HepG2 (cell line): ENCODE measurements at regions not wholly inside any gene's neighbourhood (a gene's known extent, or its start where the extent isn't known, plus 50 kb on each side); places are given as distances from the start of the nearest gene placed in this dataset.

Source experiments
- ATAC-seq: fragments of 200-7000 bp; cut with Tn5 transposase; 3 replicates; pipeline ENCODE4 v1.9.1; 2020; ENCODE audit warnings: mild to moderate bottlenecking, moderate library complexity
- BruUV-seq: library from RNA; stranded (reverse); fragments of 400-500 nt; replicated peaks from 2 replicates; lab custom pipeline; 2021; lab: Mats Ljungman, UMichigan
- CTCF ChIA-PET: fragments of 300-600 bp; formaldehyde crosslinking; extraction: SDS; loops from one replicate; lab custom pipeline; 2021; ENCODE audit warnings: low total read pairs, inconsistent platforms, low intra/inter-chr PET ratio; lab: Yijun Ruan, JAX
- POLR2A ChIA-PET: fragments of 350-600 bp; sonication (Branson Sonifier 250); formaldehyde crosslinking; loops from one replicate; lab custom pipeline; 2020; ENCODE audit warnings: antibody characterized with exemption, inconsistent platforms; lab: Yijun Ruan, JAX
- DNase-seq: peaks from one replicate; pipeline ENCODE4 v3.0.0-alpha.2; 2015; ENCODE audit warnings: low spot score
- FAIRE-seq: peaks from 3 replicates; lab custom pipeline; 2011; peaks lifted over from hg19 to GRCh38; lab: Jason Lieb, UNC
- H2AFZ ChIP-seq: one replicate; pipeline ENCODE4 v1.6.1; 2011; ENCODE audit warnings: low read length, inconsistent platforms
- H3K27ac ChIP-seq: fragments of 300-600 bp; 3 replicates; pipeline ENCODE4 v1.8.0; 2011; ENCODE audit warnings: mixed run types, mild to moderate bottlenecking, mixed read lengths, low read length, inconsistent platforms; ENCODE audit not compliant: insufficient read depth; ENCODE audit errors: extremely low read length
- H3K27me3 ChIP-seq, 2 experiments: fragments of 200-600 bp in 1 of 2; 2 replicates in 1 of 2; 3 replicates in 1 of 2; pipeline versions ENCODE4 v1.6.0 to v1.8.0; 2011; ENCODE audit warnings: low read length in 2 of 2, mild to moderate bottlenecking in 2 of 2, moderate library complexity in 2 of 2, inconsistent platforms in 1 of 2; ENCODE audit not compliant: insufficient read depth in 2 of 2, control insufficient read depth in 1 of 2
- H3K36me3 ChIP-seq, 2 experiments: fragments of 200-600 bp in 1 of 2; replicated peaks in 1 of 2; 2 replicates in 1 of 2; 3 replicates in 1 of 2; pipeline versions ENCODE4 v1.5.1 to v1.8.0; 2011; ENCODE audit warnings: low read length in 2 of 2, inconsistent platforms in 1 of 2; ENCODE audit not compliant: insufficient read depth in 2 of 2, control insufficient read depth in 1 of 2
- H3K4me1 ChIP-seq: 2 replicates; pipeline ENCODE4 v1.5.1; 2012; ENCODE audit warnings: low read length, inconsistent platforms; ENCODE audit not compliant: insufficient read depth
- H3K4me2 ChIP-seq: 2 replicates; pipeline ENCODE4 v1.6.0; 2011; ENCODE audit warnings: low read depth, low read length, inconsistent platforms
- H3K4me3 ChIP-seq, 3 experiments: fragments of 200-600 bp in 1 of 3; sonication (generic), shearing (Covaris generic) in 1 of 3; replicated peaks in 1 of 3; 2 replicates each; pipeline ENCODE4 v1.5.1; 2011 to 2016; ENCODE audit warnings: low read length in 3 of 3, inconsistent platforms in 2 of 3, low read depth in 2 of 3, mild to moderate bottlenecking in 2 of 3, control low read depth in 1 of 3, mixed read lengths in 1 of 3; ENCODE audit not compliant: insufficient read depth in 1 of 3
- H3K79me2 ChIP-seq: one replicate; pipeline ENCODE4 v1.6.1; 2011; ENCODE audit warnings: low read length, inconsistent platforms; ENCODE audit not compliant: insufficient read depth
- H3K9ac ChIP-seq: 2 replicates; pipeline ENCODE4 v1.6.0; 2011; ENCODE audit warnings: mild to moderate bottlenecking, low read depth, low read length, inconsistent platforms; ENCODE audit not compliant: insufficient read depth
- H3K9me3 ChIP-seq: 2 replicates; pipeline ENCODE4 v1.5.1; 2012; ENCODE audit warnings: mild to moderate bottlenecking, low read length
- H4K20me1 ChIP-seq: 2 replicates; pipeline ENCODE4 v1.6.0; 2011; ENCODE audit warnings: inconsistent platforms, mild to moderate bottlenecking, low read length, moderate library complexity; ENCODE audit not compliant: insufficient read depth
- CAMTA2 ChIP-seq: sonication (generic); formaldehyde crosslinking; IDR thresholded peaks from 2 replicates; pipeline ENCODE4 v1.4.0; 2020; ENCODE audit warnings: mild to moderate bottlenecking, missing genetic modification reagents, borderline replicate concordance
- MEF2D ChIP-seq: sonication (generic); formaldehyde crosslinking; IDR thresholded peaks from 2 replicates; pipeline ENCODE4 v1.5.1; 2020; ENCODE audit warnings: mild to moderate bottlenecking, missing genetic modification reagents
- ZC3H13 ChIP-seq: sonication (generic); formaldehyde crosslinking; IDR thresholded peaks from 2 replicates; pipeline ENCODE4 v1.8.1; 2023; ENCODE audit warnings: mild to moderate bottlenecking, missing genetic modification reagents, moderate library complexity
- ZFAT ChIP-seq: sonication (generic); formaldehyde crosslinking; conservative IDR thresholded peaks from 2 replicates; pipeline ENCODE4 v1.8.1; 2023; ENCODE audit warnings: missing genetic modification reagents, inconsistent platforms
- ZNF142 ChIP-seq: sonication (generic); formaldehyde crosslinking; IDR thresholded peaks from 2 replicates; pipeline ENCODE4 v1.4.0; 2020; ENCODE audit warnings: missing genetic modification reagents
- ZNF251 ChIP-seq: sonication (generic); formaldehyde crosslinking; IDR thresholded peaks from 2 replicates; pipeline ENCODE4 v1.9.0; 2021; ENCODE audit warnings: mild to moderate bottlenecking, missing genetic modification reagents
- ZNF513 ChIP-seq: sonication (generic); formaldehyde crosslinking; conservative IDR thresholded peaks from 2 replicates; pipeline ENCODE4 v1.5.0; 2020; ENCODE audit warnings: missing genetic modification reagents
- ZNF609 ChIP-seq: sonication (generic); formaldehyde crosslinking; IDR thresholded peaks from 2 replicates; pipeline ENCODE4 v1.4.0; 2020; ENCODE audit warnings: mild to moderate bottlenecking, missing genetic modification reagents, borderline replicate concordance
- ZNF772 ChIP-seq: sonication (generic); formaldehyde crosslinking; IDR thresholded peaks from 2 replicates; pipeline ENCODE4 v1.5.0; 2020; ENCODE audit warnings: mild to moderate bottlenecking, missing genetic modification reagents
- WGBS: methylation state at CpG from one replicate; pipeline ENCODE4 v1.1.6; 2017; ENCODE audit warnings: low lambda C conversion rate; 5-methylcytosine and 5-hydroxymethylcytosine counted together
- in situ Hi-C: cut with HindIII; loops from 2 replicates; pipeline ENCODE4 v1.10.0; 2017; ENCODE audit warnings: low pct_unique_long_range_greater_than_20kb; ENCODE audit not compliant: extremely low pct_ligation_motif_present
- intact Hi-C: fragments of 100-400 bp; cut with micrococcal nuclease; formaldehyde crosslinking; loops from one replicate; pipeline ENCODE4 v1.10.0; 2022; ENCODE audit not compliant: unreplicated experiment
- TF ChIP-seq, protein P1 (sequence below): IDR thresholded peaks from 2 replicates; pipeline ENCODE4 v1.6.1; 2016; ENCODE audit warnings: mild to moderate bottlenecking

DNA sequence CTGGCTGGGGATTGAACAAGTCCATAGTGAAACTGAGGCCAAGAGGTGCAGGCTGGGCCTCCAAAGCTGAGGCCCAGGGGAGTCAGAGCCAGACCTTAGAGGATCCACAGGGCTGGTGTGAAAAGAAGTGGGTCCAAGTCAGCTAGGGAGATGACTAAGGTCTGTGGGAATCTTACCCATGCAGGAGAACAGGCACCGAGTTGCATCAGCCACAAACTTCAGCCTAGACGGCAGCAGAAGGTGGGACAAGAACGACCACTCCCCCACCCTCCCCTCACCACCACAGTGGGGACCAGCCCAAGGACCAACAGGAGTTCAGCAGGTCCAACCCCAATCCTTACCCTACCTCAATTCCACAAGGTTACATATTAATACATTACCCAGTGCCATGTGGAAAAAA is 282.3 kb downstream of the TTLL7 start:
- Histone ChIP-seq H3K4me1 (no peaks in the 10 kb centered on the region), H4K20me1 (no peaks in the 10 kb centered on the region), H3K36me3 (no peaks in the 10 kb centered on the region), H3K27me3 (no peaks in the 10 kb centered on the region), H3K9me3 (peaks cover 30% of the 10 kb centered on the region; the same call in 1 of the 2 replicates), H2AFZ (no peak overlapping the region), H3K9ac (no peak overlapping the region), H3K4me3 (no peak overlapping the region), H3K27ac (no peak overlapping the region), H3K4me2 (no peak overlapping the region), H3K79me2 (no peaks in the 10 kb centered on the region)
- ATAC-seq: no peak
- POLR2A ChIA-PET: no interaction called here
- intact Hi-C loops (loop anchor here (10.0 kb wide), 1 partner anchor 62 kb away; no protein-coding TSS in a partner anchor), in situ Hi-C loops (no loop called here)
- DNase-seq: no peak
- WGBS: 8% methylated on average over 2 of the region's 3 CpGs
- no TSS peak for BruUV-seq
- CTCF ChIA-PET: no interaction called here
- FAIRE-seq: no peak
- TF ChIP-seq ZFAT (CRISPR knock-in tag) (no peak), ZC3H13 (CRISPR knock-in tag) (no peak), ZNF609 (no peak), ZNF251 (CRISPR knock-in tag) (no peak), ZNF513 (no peak), MEF2D (no peak), CAMTA2 (CRISPR knock-in tag) (no peak), ZNF772 (CRISPR knock-in tag) (no peak), ZNF142 (no peak)
- TF ChIP-seq, protein P1, sequence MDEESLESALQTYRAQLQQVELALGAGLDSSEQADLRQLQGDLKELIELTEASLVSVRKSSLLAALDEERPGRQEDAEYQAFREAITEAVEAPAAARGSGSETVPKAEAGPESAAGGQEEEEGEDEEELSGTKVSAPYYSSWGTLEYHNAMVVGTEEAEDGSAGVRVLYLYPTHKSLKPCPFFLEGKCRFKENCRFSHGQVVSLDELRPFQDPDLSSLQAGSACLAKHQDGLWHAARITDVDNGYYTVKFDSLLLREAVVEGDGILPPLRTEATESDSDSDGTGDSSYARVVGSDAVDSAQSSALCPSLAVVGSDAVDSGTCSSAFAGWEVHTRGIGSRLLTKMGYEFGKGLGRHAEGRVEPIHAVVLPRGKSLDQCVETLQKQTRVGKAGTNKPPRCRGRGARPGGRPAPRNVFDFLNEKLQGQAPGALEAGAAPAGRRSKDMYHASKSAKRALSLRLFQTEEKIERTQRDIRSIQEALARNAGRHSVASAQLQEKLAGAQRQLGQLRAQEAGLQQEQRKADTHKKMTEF (CRISPR knock-in tag): no peak
